Neural progenitor cell (in vitro differentiated cells): ENCODE measurements at regions not wholly inside any gene's neighbourhood (a gene's known extent, or its start where the extent isn't known, plus 50 kb on each side); places are given as distances from the start of the nearest gene placed in this dataset.

Experiments
- DNase-seq: peaks from one replicate; pipeline ENCODE4 v3.0.0-alpha.2; 2016; ENCODE audit warnings: low spot score
- H2AFZ ChIP-seq: fragments of 200-600 bp; sonication (generic); replicated peaks from 2 replicates; pipeline ENCODE4 v1.6.1; 2016; ENCODE audit warnings: antibody characterized with exemption
- H3F3A ChIP-seq: fragments of 200-600 bp; sonication (generic); 2 replicates; pipeline ENCODE4 v1.6.1; 2016; ENCODE audit warnings: antibody characterized with exemption, low read depth
- H3K27ac ChIP-seq: fragments of 200-600 bp; sonication (generic); 2 replicates; pipeline ENCODE4 v1.5.1; 2016; ENCODE audit warnings: mild to moderate bottlenecking
- H3K27me3 ChIP-seq: fragments of 200-600 bp; sonication (generic); 2 replicates; pipeline ENCODE4 v1.6.1; 2016; ENCODE audit warnings: mild to moderate bottlenecking, moderate library complexity
- H3K36me3 ChIP-seq: fragments of 200-600 bp; sonication (generic); 2 replicates; pipeline ENCODE4 v1.5.1; 2016
- H3K4me1 ChIP-seq: fragments of 200-600 bp; sonication (generic); 2 replicates; pipeline ENCODE4 v1.6.1; 2016; ENCODE audit warnings: mixed run types
- H3K4me2 ChIP-seq: fragments of 200-600 bp; sonication (generic); 2 replicates; pipeline ENCODE4 v1.6.1; 2016
- H3K4me3 ChIP-seq: fragments of 200-600 bp; sonication (generic); 2 replicates; pipeline ENCODE4 v1.5.1; 2016
- H3K79me2 ChIP-seq: fragments of 200-600 bp; sonication (generic); 2 replicates; pipeline ENCODE4 v1.6.1; 2016; ENCODE audit warnings: low read depth
- H3K9ac ChIP-seq: fragments of 200-600 bp; sonication (generic); 2 replicates; pipeline ENCODE4 v1.6.1; 2016
- H3K9me3 ChIP-seq: fragments of 200-600 bp; sonication (generic); 2 replicates; pipeline ENCODE4 v1.5.1; 2016; ENCODE audit warnings: low read depth
- H4K20me1 ChIP-seq: fragments of 200-600 bp; sonication (generic); 2 replicates; pipeline ENCODE4 v1.6.1; 2016; ENCODE audit warnings: low read depth
- H3K27ac Mint-ChIP-seq: 3 replicates; pipeline ENCODE4 v1.8.0; 2021; ENCODE audit warnings: mixed read lengths
- H3K27me3 Mint-ChIP-seq: 2 replicates; pipeline ENCODE4 v1.8.0; 2022; ENCODE audit warnings: low read depth, mild to moderate bottlenecking, inconsistent platforms, moderate library complexity, mixed read lengths; ENCODE audit not compliant: insufficient read depth
- H3K36me3 Mint-ChIP-seq: 3 replicates; pipeline ENCODE4 v1.8.0; 2021; ENCODE audit warnings: mixed read lengths
- H3K4me1 Mint-ChIP-seq: 3 replicates; pipeline ENCODE4 v1.8.0; 2021; ENCODE audit warnings: mixed read lengths
- H3K4me3 Mint-ChIP-seq: 3 replicates; pipeline ENCODE4 v1.8.0; 2021; ENCODE audit warnings: mild to moderate bottlenecking, moderate library complexity, mixed read lengths
- H3K9me3 Mint-ChIP-seq: 3 replicates; pipeline ENCODE4 v1.8.0; 2020; ENCODE audit warnings: mixed read lengths
- CTCF ChIP-seq: fragments of 200-600 bp; sonication (generic); IDR thresholded peaks from 2 replicates; pipeline ENCODE4 v1.5.1; 2017; ENCODE audit warnings: antibody characterized with exemption, mild to moderate bottlenecking
- EZH2 ChIP-seq: fragments of 200-600 bp; sonication (generic); IDR thresholded peaks from 2 replicates; pipeline ENCODE4 v1.6.1; 2017; ENCODE audit warnings: antibody characterized with exemption, mild to moderate bottlenecking, moderate library complexity
- EZH2phosphoT487 ChIP-seq: fragments of 200-600 bp; sonication (generic); IDR thresholded peaks from 2 replicates; pipeline ENCODE4 v1.6.1; 2017; ENCODE audit warnings: antibody characterized with exemption

GRCh38 chr2:65549257-65549627 lies 116.8 kb upstream of the SPRED2 start:
- Histone ChIP-seq H3K4me2 (no peak overlapping the region), H3K79me2 (no peaks in the 10 kb centered on the region), H3K27ac (no peak overlapping the region), H3F3A (no peaks in the 10 kb centered on the region), H3K9ac (no peak overlapping the region), H2AFZ (no peak overlapping the region), H3K4me1 (peaks cover 7% of the 10 kb centered on the region), H4K20me1 (no peaks in the 10 kb centered on the region), H3K9me3 (no peaks in the 10 kb centered on the region), H3K4me3 (no peak overlapping the region), H3K27me3 (peaks cover 10% of the 10 kb centered on the region), H3K36me3 (no peaks in the 10 kb centered on the region)
- TF ChIP-seq CTCF (no peak), EZH2phosphoT487 (no peak), EZH2 (no peak)
- H3K27ac Mint-ChIP-seq: no peak overlapping the region
- no peaks in the 10 kb centered on the region for H3K36me3 Mint-ChIP-seq
- DNase-seq: no peak
- peaks cover 21% of the 10 kb centered on the region for H3K4me1 Mint-ChIP-seq
- peaks cover 6% of the 10 kb centered on the region for H3K27me3 Mint-ChIP-seq
- no peaks in the 10 kb centered on the region for H3K9me3 Mint-ChIP-seq
- H3K4me3 Mint-ChIP-seq: no peak overlapping the region

- no peak overlapping the region for H3K27ac Mint-ChIP-seq
- Histone ChIP-seq H3K9ac (no peak overlapping the region), H3K79me2 (no peaks in the 10 kb centered on the region), H3K27me3 (peaks cover 4% of the 10 kb centered on the region), H3K27ac (no peak overlapping the region), H3K36me3 (no peaks in the 10 kb centered on the region), H3K4me2 (no peak overlapping the region), H3K4me1 (peaks cover 7% of the 10 kb centered on the region), H4K20me1 (no peaks in the 10 kb centered on the region), H3K9me3 (no peaks in the 10 kb centered on the region), H3F3A (no peaks in the 10 kb centered on the region), H2AFZ (no peak overlapping the region), H3K4me3 (no peak overlapping the region)
- H3K36me3 Mint-ChIP-seq: no peaks in the 10 kb centered on the region
- H3K4me3 Mint-ChIP-seq: no peak overlapping the region
- peaks cover 21% of the 10 kb centered on the region for H3K4me1 Mint-ChIP-seq
- H3K27me3 Mint-ChIP-seq: peaks cover 6% of the 10 kb centered on the region
- DNase-seq: no peak
- TF ChIP-seq EZH2 (no peak), CTCF (no peak), EZH2phosphoT487 (no peak)
- H3K9me3 Mint-ChIP-seq: no peaks in the 10 kb centered on the region
Measured at GRCh38 chr2:65548576-65549256, 116.3 kb upstream of the SPRED2 start.

GRCh38 chr2:65548064-65548463 lies 115.7 kb upstream of the SPRED2 start:
- Histone ChIP-seq H3K79me2 (no peaks in the 10 kb centered on the region), H3K27me3 (no peaks in the 10 kb centered on the region), H3K9me3 (no peaks in the 10 kb centered on the region), H3K4me2 (no peak overlapping the region), H4K20me1 (no peaks in the 10 kb centered on the region), H3K4me1 (peaks cover 7% of the 10 kb centered on the region), H3K4me3 (no peak overlapping the region), H2AFZ (no peak overlapping the region), H3F3A (no peaks in the 10 kb centered on the region), H3K36me3 (no peaks in the 10 kb centered on the region), H3K9ac (no peak overlapping the region), H3K27ac (no peak overlapping the region)
- H3K27me3 Mint-ChIP-seq: peaks cover 3% of the 10 kb centered on the region
- peaks cover 17% of the 10 kb centered on the region for H3K4me1 Mint-ChIP-seq
- H3K9me3 Mint-ChIP-seq: no peaks in the 10 kb centered on the region
- DNase-seq: no peak
- H3K4me3 Mint-ChIP-seq: no peak overlapping the region
- H3K36me3 Mint-ChIP-seq: no peaks in the 10 kb centered on the region
- TF ChIP-seq EZH2 (no peak), CTCF (no peak), EZH2phosphoT487 (no peak)
- no peak overlapping the region for H3K27ac Mint-ChIP-seq
